ENCODE measurements at regions not wholly inside any gene's neighbourhood (a gene's known extent, or its start where the extent isn't known, plus 50 kb on each side); places are given as distances from the start of the nearest gene placed in this dataset.

DNA sequence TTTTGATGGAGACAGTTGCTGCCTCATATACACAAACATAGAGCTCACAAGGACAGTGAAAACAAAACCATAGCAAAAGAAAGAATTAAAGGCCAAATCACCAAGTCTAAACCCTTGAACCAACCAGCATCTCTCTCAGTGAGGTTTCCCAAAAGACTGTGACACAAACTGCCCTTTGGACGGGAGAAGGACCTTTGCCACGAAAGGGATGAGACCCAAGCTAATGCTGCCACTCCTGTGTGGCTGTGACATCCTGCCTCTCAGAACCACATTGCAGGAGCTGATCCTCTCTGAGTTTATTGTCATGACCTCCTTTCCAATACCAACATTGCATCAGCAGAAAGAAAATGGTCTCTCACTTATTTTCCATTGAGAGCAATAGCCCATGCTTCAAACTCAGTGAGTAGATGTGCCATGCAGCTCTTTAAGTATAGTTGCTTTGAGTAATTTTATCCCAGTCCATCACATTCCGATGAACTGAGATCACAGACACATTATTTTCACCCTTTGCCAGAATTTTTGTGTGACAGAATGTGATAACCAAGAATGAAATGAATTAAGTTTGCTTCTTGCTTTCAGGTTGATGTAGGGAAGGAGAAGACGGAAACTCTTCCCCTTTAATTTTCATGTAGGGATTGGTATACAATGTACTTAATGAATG lies 133.5 kb upstream of the IRS2 start:
- Histone ChIP-seq H3K4me3 (no peak overlapping the region), H3K27me3 (no peaks in the 10 kb centered on the region), H3K27ac (no peak overlapping the region), H3K4me1 (no peaks in the 10 kb centered on the region), H3K9me3 (no peaks in the 10 kb centered on the region), H3K36me3 (no peaks in the 10 kb centered on the region)
- TF ChIP-seq, protein P1, sequence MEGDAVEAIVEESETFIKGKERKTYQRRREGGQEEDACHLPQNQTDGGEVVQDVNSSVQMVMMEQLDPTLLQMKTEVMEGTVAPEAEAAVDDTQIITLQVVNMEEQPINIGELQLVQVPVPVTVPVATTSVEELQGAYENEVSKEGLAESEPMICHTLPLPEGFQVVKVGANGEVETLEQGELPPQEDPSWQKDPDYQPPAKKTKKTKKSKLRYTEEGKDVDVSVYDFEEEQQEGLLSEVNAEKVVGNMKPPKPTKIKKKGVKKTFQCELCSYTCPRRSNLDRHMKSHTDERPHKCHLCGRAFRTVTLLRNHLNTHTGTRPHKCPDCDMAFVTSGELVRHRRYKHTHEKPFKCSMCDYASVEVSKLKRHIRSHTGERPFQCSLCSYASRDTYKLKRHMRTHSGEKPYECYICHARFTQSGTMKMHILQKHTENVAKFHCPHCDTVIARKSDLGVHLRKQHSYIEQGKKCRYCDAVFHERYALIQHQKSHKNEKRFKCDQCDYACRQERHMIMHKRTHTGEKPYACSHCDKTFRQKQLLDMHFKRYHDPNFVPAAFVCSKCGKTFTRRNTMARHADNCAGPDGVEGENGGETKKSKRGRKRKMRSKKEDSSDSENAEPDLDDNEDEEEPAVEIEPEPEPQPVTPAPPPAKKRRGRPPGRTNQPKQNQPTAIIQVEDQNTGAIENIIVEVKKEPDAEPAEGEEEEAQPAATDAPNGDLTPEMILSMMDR (IDR thresholded peaks at IDR 0.05) = no peak
- no peak for DNase-seq (ENCODE audit: low spot score)

DNA sequence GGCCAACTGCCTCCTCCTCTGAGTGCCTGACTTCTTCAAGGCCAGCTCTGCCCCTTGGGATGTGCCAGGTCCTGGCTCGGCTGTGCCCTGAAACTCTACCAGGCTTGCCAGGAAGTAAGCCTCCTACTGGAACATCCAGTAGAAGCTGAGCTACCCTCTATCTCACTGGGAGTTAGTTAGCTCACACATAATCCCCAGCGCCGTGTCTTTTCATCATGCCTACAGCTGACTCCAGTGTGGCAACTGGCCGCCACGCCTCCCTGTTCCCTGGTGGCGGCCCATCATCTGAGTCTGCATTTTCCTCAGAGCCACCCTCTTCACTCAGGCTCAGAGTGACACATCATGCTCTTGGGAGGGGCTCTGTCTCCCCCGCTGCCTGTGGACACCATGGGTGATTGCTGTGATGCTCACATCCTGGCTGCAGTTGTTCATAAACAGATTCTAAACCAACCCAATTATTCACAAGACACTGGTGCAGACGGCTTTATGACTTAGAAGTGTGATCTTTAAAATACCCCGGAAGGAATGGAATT lies 131.9 kb upstream of the IRS2 start:
- Histone ChIP-seq H3K9me3 (no peaks in the 10 kb centered on the region), H3K36me3 (no peaks in the 10 kb centered on the region), H3K4me1 (no peaks in the 10 kb centered on the region), H3K27ac (no peak overlapping the region), H3K27me3 (no peaks in the 10 kb centered on the region), H3K4me3 (no peak overlapping the region)
- no peak for DNase-seq (ENCODE audit: low spot score)
- TF ChIP-seq, protein P1 (IDR thresholded peaks at IDR 0.05) = no peak

DNA sequence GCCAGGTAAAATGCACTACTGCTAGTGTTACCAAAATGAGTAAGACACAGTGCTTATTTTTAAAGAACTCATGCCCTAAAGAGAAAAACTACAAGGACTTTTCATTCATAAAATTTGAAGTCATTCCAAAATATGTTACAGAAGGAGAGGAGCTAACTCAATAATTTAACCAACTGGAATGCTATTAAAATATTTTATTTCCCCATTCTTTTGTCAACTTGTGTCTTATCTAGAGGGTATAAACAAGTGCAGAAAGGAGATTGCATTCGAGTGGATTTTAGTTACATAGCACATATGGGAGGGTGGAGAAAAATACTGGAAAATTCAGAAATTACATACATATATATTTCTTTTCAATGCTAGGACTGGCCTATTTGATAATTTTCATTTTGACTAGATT lies 131.0 kb upstream of the IRS2 start:
- no peaks in the 10 kb centered on the region for H3K4me1 ChIP-seq
- H3K36me3 ChIP-seq = no peaks in the 10 kb centered on the region
- no peak overlapping the region for H3K4me3 ChIP-seq
- no peak overlapping the region for H3K27ac ChIP-seq
- no peak for DNase-seq (ENCODE audit: low spot score)
- no peaks in the 10 kb centered on the region for H3K9me3 ChIP-seq
- H3K27me3 ChIP-seq = no peaks in the 10 kb centered on the region
- TF ChIP-seq, protein P1 (IDR thresholded peaks at IDR 0.05) = no peak

DNA sequence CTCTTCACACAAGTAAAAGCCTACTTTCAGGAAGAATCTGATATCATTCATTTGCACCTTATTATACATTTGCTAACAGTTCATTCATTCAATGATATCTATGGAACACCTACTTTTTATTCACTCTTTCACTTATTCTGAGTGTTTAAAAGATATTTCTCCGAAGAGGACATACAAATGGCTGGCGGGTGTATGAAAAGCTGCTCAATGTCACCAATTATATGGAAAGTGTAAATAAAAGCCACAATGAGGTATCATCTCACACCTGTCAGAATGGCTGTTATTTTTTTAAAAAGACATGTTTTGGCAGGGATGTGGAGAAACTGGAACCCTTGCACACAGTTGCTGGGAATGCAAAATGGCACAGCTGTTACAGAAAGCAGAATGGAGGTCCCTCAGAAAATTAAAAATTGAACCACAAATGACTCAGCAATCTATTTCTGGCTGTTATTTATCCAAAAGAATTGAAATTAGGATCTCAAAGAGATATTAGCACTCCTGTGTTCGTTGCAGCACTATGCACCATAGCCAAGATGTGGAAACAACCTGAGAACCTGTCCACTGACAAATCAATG lies 127.6 kb upstream of the IRS2 start:
- no peaks in the 10 kb centered on the region for H3K4me1 ChIP-seq
- TF ChIP-seq, protein P1 (IDR thresholded peaks at IDR 0.05) = no peak
- H3K9me3 ChIP-seq = no peaks in the 10 kb centered on the region
- no peak for DNase-seq (ENCODE audit: low spot score)
- H3K4me3 ChIP-seq = no peak overlapping the region
- H3K27me3 ChIP-seq = no peaks in the 10 kb centered on the region
- no peak overlapping the region for H3K27ac ChIP-seq
- no peaks in the 10 kb centered on the region for H3K36me3 ChIP-seq

DNA sequence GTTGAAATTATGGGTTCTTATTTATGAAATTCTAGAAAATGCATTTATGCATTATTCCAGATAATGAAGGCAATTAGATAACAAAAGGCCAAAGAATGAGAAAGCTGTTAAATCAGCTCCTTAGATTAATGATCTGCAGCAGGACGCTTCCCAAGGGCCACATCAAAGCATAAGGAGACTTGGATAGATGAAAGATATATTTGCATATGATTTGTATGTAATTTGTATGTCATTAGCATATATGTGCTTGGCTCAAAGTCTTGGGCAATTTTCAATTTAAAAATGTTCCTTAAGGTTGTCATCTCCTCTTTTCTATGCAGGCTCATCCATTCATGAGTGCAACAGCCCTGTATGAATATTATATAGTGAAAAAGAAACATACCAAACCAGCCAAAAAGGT lies 126.8 kb upstream of the IRS2 start:
- H3K9me3 ChIP-seq = no peaks in the 10 kb centered on the region
- DNase-seq (ENCODE audit: low spot score) = no peak
- H3K4me3 ChIP-seq = no peak overlapping the region
- H3K27ac ChIP-seq = no peak overlapping the region
- TF ChIP-seq, protein P1 (IDR thresholded peaks at IDR 0.05) = no peak
- H3K36me3 ChIP-seq = no peaks in the 10 kb centered on the region
- H3K4me1 ChIP-seq = no peaks in the 10 kb centered on the region
- no peaks in the 10 kb centered on the region for H3K27me3 ChIP-seq
